Esophagus muscularis mucosa (tissue), 3 donors: ENCODE measurements at regions not wholly inside any gene's neighbourhood (a gene's known extent, or its start where the extent isn't known, plus 50 kb on each side); places are given as distances from the start of the nearest gene placed in this dataset.

ENCODE experiments used
- POLR2A ChIP-seq: fragments of 450-650 bp; IDR thresholded peaks from one replicate; pipeline ENCODE4 v1.6.1; 2017; ENCODE audit warnings: antibody characterized with exemption, moderate library complexity, mild to moderate bottlenecking, low read depth
- TF ChIP-seq, protein P1 (sequence below), 3 experiments: fragments of 200-600 bp in 2 of 3; fragments of 450-650 bp in 1 of 3; sonication (generic) in 2 of 3; IDR thresholded peaks; one replicate each; pipeline ENCODE4 v1.5.1; 2017 to 2019; ENCODE audit warnings: antibody characterized with exemption in 3 of 3, mild to moderate bottlenecking in 2 of 3, moderate library complexity in 1 of 3

DNA sequence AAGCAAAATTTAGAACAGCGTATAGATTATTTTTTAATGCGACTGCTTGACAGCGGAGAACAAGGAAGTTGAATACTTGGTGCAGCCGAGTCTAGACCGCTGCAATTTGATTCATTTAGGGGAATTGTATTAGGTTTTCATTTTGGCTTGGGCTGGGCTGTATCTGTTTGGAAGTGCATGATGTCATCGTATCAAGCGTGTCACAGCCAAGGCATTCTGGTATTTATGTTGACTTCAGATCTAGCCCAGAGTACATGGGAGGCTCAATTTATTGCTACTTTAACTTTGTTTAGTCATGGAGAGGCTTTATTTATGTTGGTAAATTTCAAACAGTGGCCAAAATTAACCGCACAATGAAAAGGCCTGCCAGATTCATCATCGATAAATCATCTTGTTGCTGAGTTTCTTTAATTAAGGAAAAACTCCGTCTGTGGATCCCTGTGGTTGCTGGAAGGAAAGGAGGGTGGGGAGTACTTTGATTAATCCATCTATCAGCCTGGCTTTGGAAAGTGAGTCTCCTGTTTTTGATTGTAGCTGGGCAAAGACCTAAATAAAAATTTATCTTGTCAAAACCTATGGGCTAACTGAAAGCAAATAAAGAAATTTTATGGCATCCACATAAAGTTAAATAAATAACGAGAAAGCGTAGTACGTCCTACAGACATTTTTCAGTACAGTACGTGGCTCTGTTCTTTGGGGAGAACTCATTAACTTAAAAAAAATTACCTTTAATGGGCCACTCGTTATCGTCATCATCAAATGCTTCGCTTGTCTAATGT is 230.4 kb upstream of the SPRED2 start:
- TF ChIP-seq, protein P1, sequence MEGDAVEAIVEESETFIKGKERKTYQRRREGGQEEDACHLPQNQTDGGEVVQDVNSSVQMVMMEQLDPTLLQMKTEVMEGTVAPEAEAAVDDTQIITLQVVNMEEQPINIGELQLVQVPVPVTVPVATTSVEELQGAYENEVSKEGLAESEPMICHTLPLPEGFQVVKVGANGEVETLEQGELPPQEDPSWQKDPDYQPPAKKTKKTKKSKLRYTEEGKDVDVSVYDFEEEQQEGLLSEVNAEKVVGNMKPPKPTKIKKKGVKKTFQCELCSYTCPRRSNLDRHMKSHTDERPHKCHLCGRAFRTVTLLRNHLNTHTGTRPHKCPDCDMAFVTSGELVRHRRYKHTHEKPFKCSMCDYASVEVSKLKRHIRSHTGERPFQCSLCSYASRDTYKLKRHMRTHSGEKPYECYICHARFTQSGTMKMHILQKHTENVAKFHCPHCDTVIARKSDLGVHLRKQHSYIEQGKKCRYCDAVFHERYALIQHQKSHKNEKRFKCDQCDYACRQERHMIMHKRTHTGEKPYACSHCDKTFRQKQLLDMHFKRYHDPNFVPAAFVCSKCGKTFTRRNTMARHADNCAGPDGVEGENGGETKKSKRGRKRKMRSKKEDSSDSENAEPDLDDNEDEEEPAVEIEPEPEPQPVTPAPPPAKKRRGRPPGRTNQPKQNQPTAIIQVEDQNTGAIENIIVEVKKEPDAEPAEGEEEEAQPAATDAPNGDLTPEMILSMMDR (IDR thresholded peaks at IDR 0.05) = no peak
- TF ChIP-seq POLR2A = no peak
